GM23338 (cell line): ENCODE measurements at regions not wholly inside any gene's neighbourhood (a gene's known extent, or its start where the extent isn't known, plus 50 kb on each side); places are given as distances from the start of the nearest gene placed in this dataset.

ENCODE experiments used
- CREB1 ChIP-seq: fragments of 250-450 bp; sonication (Bioruptor Pico); IDR thresholded peaks from 2 replicates; pipeline ENCODE4 v1.5.0; 2020; ENCODE audit warnings: low read depth, mild to moderate bottlenecking, moderate library complexity
- CTCF ChIP-seq, 2 experiments: fragments of 200-600 bp in 1 of 2; sonication (generic) in 1 of 2; conservative IDR thresholded peaks; 2 replicates each; pipeline versions ENCODE4 v1.5.1 to v1.6.1; 2016 to 2017; ENCODE audit warnings: antibody characterized with exemption in 2 of 2, low read depth in 2 of 2, mild to moderate bottlenecking in 2 of 2, moderate library complexity in 1 of 2
- ETS1 ChIP-seq: IDR thresholded peaks from 2 replicates; pipeline ENCODE4 v1.6.1; 2016; ENCODE audit warnings: antibody characterized with exemption
- EZH2 ChIP-seq: fragments of 200-600 bp; sonication (generic); IDR thresholded peaks from one replicate; pipeline ENCODE4 v1.8.0; 2017; ENCODE audit warnings: antibody characterized with exemption, mild to moderate bottlenecking, low read depth; ENCODE audit not compliant: unreplicated experiment
- EZH2phosphoT487 ChIP-seq: fragments of 200-600 bp; sonication (generic); IDR thresholded peaks from one replicate; pipeline ENCODE4 v1.8.1; 2018; ENCODE audit warnings: antibody characterized with exemption; ENCODE audit not compliant: unreplicated experiment
- JUNB ChIP-seq: IDR thresholded peaks from one replicate; pipeline ENCODE4 v1.6.1; 2016; ENCODE audit warnings: antibody characterized with exemption; ENCODE audit not compliant: unreplicated experiment
- NANOG ChIP-seq: IDR thresholded peaks from 2 replicates; pipeline ENCODE4 v1.6.1; 2016; ENCODE audit warnings: antibody characterized with exemption, borderline replicate concordance
- POLR2AphosphoS5 ChIP-seq: IDR thresholded peaks from 2 replicates; pipeline ENCODE4 v1.6.1; 2016; ENCODE audit warnings: antibody characterized with exemption, low read depth
- REST ChIP-seq: IDR thresholded peaks from one replicate; pipeline ENCODE4 v1.6.1; 2018; ENCODE audit warnings: antibody characterized with exemption; ENCODE audit not compliant: unreplicated experiment
- STAT1 ChIP-seq: IDR thresholded peaks from one replicate; pipeline ENCODE4 v1.6.1; 2016; ENCODE audit warnings: antibody characterized with exemption; ENCODE audit not compliant: unreplicated experiment
- ZNF114 ChIP-seq: fragments of 250-450 bp; sonication (Bioruptor Pico); IDR thresholded peaks from 2 replicates; pipeline ENCODE4 v1.5.0; 2020; ENCODE audit warnings: mild to moderate bottlenecking, moderate library complexity
- ZNF462 ChIP-seq: fragments of 250-450 bp; sonication (Bioruptor Pico); IDR thresholded peaks from 2 replicates; pipeline ENCODE4 v1.5.0; 2020; ENCODE audit warnings: mild to moderate bottlenecking, moderate library complexity

GRCh38 chr2:67294218-67294617, 102.9 kb upstream of the ETAA1 start:
- no peak for TF ChIP-seq CTCF (conservative IDR thresholded peaks at IDR 0.05; ENCODE audit: low read depth in 2 of 2)
- no peak for TF ChIP-seq EZH2
- TF ChIP-seq STAT1, result no peak
- TF ChIP-seq JUNB, result no peak
- no peak for TF ChIP-seq POLR2AphosphoS5
- TF ChIP-seq REST, result no peak
- TF ChIP-seq ZNF114, result no peak
- TF ChIP-seq EZH2phosphoT487, result no peak
- no peak for TF ChIP-seq ZNF462 (CRISPR knock-in tag)
- TF ChIP-seq ETS1, result no peak
- TF ChIP-seq NANOG, result no peak
- no peak for TF ChIP-seq CREB1
